ENCODE measurements at regions not wholly inside any gene's neighbourhood (a gene's known extent, or its start where the extent isn't known, plus 50 kb on each side); places are given as distances from the start of the nearest gene placed in this dataset.

GRCh38 chr5:171629628-171630349, 155.8 kb upstream of the SMIM23 start:
- Histone ChIP-seq H3K9ac (ENCODE audit: low read length) (no peak overlapping the region), H3K4me1 (ENCODE audit: control insufficient read depth, insufficient read depth, low read length) (no peaks in the 10 kb centered on the region), H3K27me3 (ENCODE audit: control insufficient read depth, insufficient read depth, low read length) (peaks cover 5% of the 10 kb centered on the region), H3K4me3 (ENCODE audit: low read length) (no peak overlapping the region), H3K36me3 (ENCODE audit: control insufficient read depth, insufficient read depth, low read length) (no peaks in the 10 kb centered on the region), H3K27ac (ENCODE audit: low read depth, low read length) (no peak overlapping the region)

- Histone ChIP-seq H3K4me1 (ENCODE audit: control insufficient read depth, insufficient read depth, low read length) (no peaks in the 10 kb centered on the region), H3K9ac (ENCODE audit: low read length) (no peak overlapping the region), H3K27me3 (ENCODE audit: control insufficient read depth, insufficient read depth, low read length) (peaks cover 5% of the 10 kb centered on the region), H3K4me3 (ENCODE audit: low read length) (no peak overlapping the region), H3K36me3 (ENCODE audit: control insufficient read depth, insufficient read depth, low read length) (no peaks in the 10 kb centered on the region), H3K27ac (ENCODE audit: low read depth, low read length) (no peak overlapping the region)
Measured at GRCh38 chr5:171630350-171631065, 155.1 kb upstream of the SMIM23 start.

- peaks cover 5% of the 10 kb centered on the region for H3K27me3 ChIP-seq (ENCODE audit: control insufficient read depth, insufficient read depth, low read length)
- no peak overlapping the region for H3K9ac ChIP-seq (ENCODE audit: low read length)
- H3K27ac ChIP-seq (ENCODE audit: low read depth, low read length): no peak overlapping the region
- no peaks in the 10 kb centered on the region for H3K4me1 ChIP-seq (ENCODE audit: control insufficient read depth, insufficient read depth, low read length)
- H3K4me3 ChIP-seq (ENCODE audit: low read length): no peak overlapping the region
- H3K36me3 ChIP-seq (ENCODE audit: control insufficient read depth, insufficient read depth, low read length): no peaks in the 10 kb centered on the region
Measured at GRCh38 chr5:171632616-171633015, 153.0 kb upstream of the SMIM23 start.

GRCh38 chr5:171633776-171634470, 151.7 kb upstream of the SMIM23 start:
- Histone ChIP-seq H3K4me3 (ENCODE audit: low read length) (no peak overlapping the region), H3K27ac (ENCODE audit: low read depth, low read length) (no peak overlapping the region), H3K36me3 (ENCODE audit: control insufficient read depth, insufficient read depth, low read length) (no peaks in the 10 kb centered on the region), H3K4me1 (ENCODE audit: control insufficient read depth, insufficient read depth, low read length) (no peaks in the 10 kb centered on the region), H3K9ac (ENCODE audit: low read length) (no peak overlapping the region), H3K27me3 (ENCODE audit: control insufficient read depth, insufficient read depth, low read length) (peaks cover 5% of the 10 kb centered on the region)

- H3K4me3 ChIP-seq (ENCODE audit: low read length): no peak overlapping the region
- H3K27ac ChIP-seq (ENCODE audit: low read depth, low read length): no peak overlapping the region
Measured at GRCh38 chr5:171634511-171634910, 151.1 kb upstream of the SMIM23 start.

GRCh38 chr5:171635028-171635427, 150.6 kb upstream of the SMIM23 start:
- H3K4me3 ChIP-seq (ENCODE audit: low read length): no peak overlapping the region
- no peak overlapping the region for H3K27ac ChIP-seq (ENCODE audit: low read depth, low read length)
- no peaks in the 10 kb centered on the region for H3K4me1 ChIP-seq (ENCODE audit: control insufficient read depth, insufficient read depth, low read length)
- no peaks in the 10 kb centered on the region for H3K27me3 ChIP-seq (ENCODE audit: control insufficient read depth, insufficient read depth, low read length)
- H3K9ac ChIP-seq (ENCODE audit: low read length): no peak overlapping the region
- H3K36me3 ChIP-seq (ENCODE audit: control insufficient read depth, insufficient read depth, low read length): no peaks in the 10 kb centered on the region

More at GRCh38 chr5:171634511-171634910, 151.1 kb upstream of the SMIM23 start:
- Histone ChIP-seq H3K27me3 (ENCODE audit: control insufficient read depth, insufficient read depth, low read length) (no peaks in the 10 kb centered on the region), H3K9ac (ENCODE audit: low read length) (no peak overlapping the region), H3K36me3 (ENCODE audit: control insufficient read depth, insufficient read depth, low read length) (no peaks in the 10 kb centered on the region), H3K4me1 (ENCODE audit: control insufficient read depth, insufficient read depth, low read length) (no peaks in the 10 kb centered on the region)

- Histone ChIP-seq H3K36me3 (ENCODE audit: control insufficient read depth, insufficient read depth, low read length) (no peaks in the 10 kb centered on the region), H3K4me1 (ENCODE audit: control insufficient read depth, insufficient read depth, low read length) (peaks cover 4% of the 10 kb centered on the region), H3K27ac (ENCODE audit: low read depth, low read length) (no peak overlapping the region)
Measured at GRCh38 chr5:171635561-171636245, 149.9 kb upstream of the SMIM23 start.

GRCh38 chr5:171637811-171638210, 147.8 kb upstream of the SMIM23 start:
- Histone ChIP-seq H3K27ac (ENCODE audit: low read depth, low read length) (no peak overlapping the region), H3K27me3 (ENCODE audit: control insufficient read depth, insufficient read depth, low read length) (no peaks in the 10 kb centered on the region), H3K4me3 (ENCODE audit: low read length) (no peak overlapping the region)

More at GRCh38 chr5:171635561-171636245, 149.9 kb upstream of the SMIM23 start:
- Histone ChIP-seq H3K9ac (ENCODE audit: low read length) (no peak overlapping the region), H3K27me3 (ENCODE audit: control insufficient read depth, insufficient read depth, low read length) (no peaks in the 10 kb centered on the region), H3K4me3 (ENCODE audit: low read length) (no peak overlapping the region)

GRCh38 chr5:171639205-171639621, 146.4 kb upstream of the SMIM23 start:
- Histone ChIP-seq H3K27ac (ENCODE audit: low read depth, low read length) (no peak overlapping the region), H3K4me1 (ENCODE audit: control insufficient read depth, insufficient read depth, low read length) (peaks cover 12% of the 10 kb centered on the region), H3K9ac (ENCODE audit: low read length) (no peak overlapping the region), H3K36me3 (ENCODE audit: control insufficient read depth, insufficient read depth, low read length) (no peaks in the 10 kb centered on the region), H3K27me3 (ENCODE audit: control insufficient read depth, insufficient read depth, low read length) (peaks cover under 1% of the 10 kb centered on the region), H3K4me3 (ENCODE audit: low read length) (no peak overlapping the region)

More at GRCh38 chr5:171637811-171638210, 147.8 kb upstream of the SMIM23 start:
- Histone ChIP-seq H3K36me3 (ENCODE audit: control insufficient read depth, insufficient read depth, low read length) (no peaks in the 10 kb centered on the region), H3K9ac (ENCODE audit: low read length) (no peak overlapping the region), H3K4me1 (ENCODE audit: control insufficient read depth, insufficient read depth, low read length) (peaks cover 10% of the 10 kb centered on the region)

GRCh38 chr5:171639966-171640365, 145.7 kb upstream of the SMIM23 start:
- Histone ChIP-seq H3K36me3 (ENCODE audit: control insufficient read depth, insufficient read depth, low read length) (no peaks in the 10 kb centered on the region), H3K4me3 (ENCODE audit: low read length) (no peak overlapping the region), H3K9ac (ENCODE audit: low read length) (no peak overlapping the region), H3K27ac (ENCODE audit: low read depth, low read length) (no peak overlapping the region), H3K27me3 (ENCODE audit: control insufficient read depth, insufficient read depth, low read length) (peaks cover 2% of the 10 kb centered on the region), H3K4me1 (ENCODE audit: control insufficient read depth, insufficient read depth, low read length) (peaks cover 12% of the 10 kb centered on the region)

- peaks cover 12% of the 10 kb centered on the region for H3K4me1 ChIP-seq (ENCODE audit: control insufficient read depth, insufficient read depth, low read length)
- H3K27ac ChIP-seq (ENCODE audit: low read depth, low read length): no peak overlapping the region
- peaks cover 2% of the 10 kb centered on the region for H3K27me3 ChIP-seq (ENCODE audit: control insufficient read depth, insufficient read depth, low read length)
- no peak overlapping the region for H3K9ac ChIP-seq (ENCODE audit: low read length)
- H3K36me3 ChIP-seq (ENCODE audit: control insufficient read depth, insufficient read depth, low read length): no peaks in the 10 kb centered on the region
- H3K4me3 ChIP-seq (ENCODE audit: low read length): no peak overlapping the region
Measured at GRCh38 chr5:171640480-171640879, 145.1 kb upstream of the SMIM23 start.

GRCh38 chr5:171641891-171642290, 143.7 kb upstream of the SMIM23 start:
- H3K27me3 ChIP-seq (ENCODE audit: control insufficient read depth, insufficient read depth, low read length): peaks cover 2% of the 10 kb centered on the region
- H3K4me3 ChIP-seq (ENCODE audit: low read length): no peak overlapping the region
- peaks cover 12% of the 10 kb centered on the region for H3K4me1 ChIP-seq (ENCODE audit: control insufficient read depth, insufficient read depth, low read length)
- H3K36me3 ChIP-seq (ENCODE audit: control insufficient read depth, insufficient read depth, low read length): no peaks in the 10 kb centered on the region
- H3K27ac ChIP-seq (ENCODE audit: low read depth, low read length): no peak overlapping the region
- no peak overlapping the region for H3K9ac ChIP-seq (ENCODE audit: low read length)
